Right hindlimb (tissue), 1 donor: ENCODE measurements at regions not wholly inside any gene's neighbourhood (a gene's known extent, or its start where the extent isn't known, plus 50 kb on each side); places are given as distances from the start of the nearest gene placed in this dataset.
A peak's percentile ranks its signal among the peaks of the same experiment; 100 is the strongest.

Experiments used
- DNase-seq: peaks from one replicate; pipeline ENCODE4 v3.0.0-alpha.2; 2018

DNA sequence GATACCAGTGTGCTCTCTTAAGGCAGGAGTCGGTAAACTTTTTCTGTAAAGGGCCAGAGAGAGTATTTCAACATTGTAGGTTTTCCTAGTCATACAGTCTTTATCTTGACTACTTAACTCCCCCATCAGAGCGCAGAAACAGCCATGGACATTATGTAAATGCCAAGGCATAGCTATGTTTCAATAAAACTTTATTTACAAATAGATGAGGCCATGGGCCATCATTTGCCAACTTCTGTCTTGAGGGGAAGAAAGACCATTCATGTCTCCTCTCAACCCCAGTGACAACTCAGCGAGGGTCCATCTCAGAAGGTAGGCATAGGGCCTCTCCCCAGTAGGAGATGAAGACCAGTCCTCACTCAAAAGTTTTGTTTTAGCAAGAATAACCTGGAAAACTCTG is 301.3 kb downstream of the FBXW7 start:
- no peak for DNase-seq

GRCh38 chr4:152232271-152232670 is 303.6 kb downstream of the FBXW7 start:
- no peak for DNase-seq

- DNase-seq, result no peak
Measured at GRCh38 chr4:152229782-152230289, 306.1 kb downstream of the FBXW7 start.

GRCh38 chr4:152225680-152226079 is 310.2 kb downstream of the FBXW7 start:
- no peak for DNase-seq

DNA sequence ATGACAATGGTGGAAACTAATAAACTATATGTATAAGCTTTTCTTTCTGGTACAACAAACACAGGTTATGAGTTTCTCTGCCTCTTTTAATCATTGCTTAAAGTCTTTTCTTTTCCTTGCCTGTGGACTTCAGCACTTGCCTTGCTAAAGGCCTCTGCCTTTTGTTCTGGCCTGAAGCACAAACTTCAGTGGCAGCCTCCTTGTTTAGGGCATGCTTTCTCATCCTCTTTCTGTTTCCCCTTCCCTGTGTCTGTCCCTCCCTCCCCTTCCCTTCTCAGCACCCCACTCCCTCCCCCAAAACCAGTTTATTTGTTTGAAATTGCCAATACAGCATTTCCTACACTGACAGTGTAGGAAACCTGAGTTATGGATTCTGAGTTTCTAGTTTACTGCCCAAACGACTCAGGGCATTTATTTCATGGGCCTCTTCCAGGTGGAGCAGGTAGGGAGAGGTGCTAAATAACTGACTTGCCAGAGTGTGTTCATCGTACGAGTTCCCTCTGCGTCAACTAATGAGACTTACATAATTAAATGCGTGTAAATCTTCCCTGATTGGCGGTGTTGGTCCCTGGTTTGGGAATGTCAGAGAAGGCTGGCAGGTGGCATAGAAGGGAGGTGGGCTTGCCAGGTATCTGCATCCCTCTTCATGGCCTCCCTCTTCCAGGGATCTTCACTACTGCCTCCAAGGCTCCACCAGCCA is 311.0 kb downstream of the FBXW7 start:
- DNase-seq, result no peak

DNA sequence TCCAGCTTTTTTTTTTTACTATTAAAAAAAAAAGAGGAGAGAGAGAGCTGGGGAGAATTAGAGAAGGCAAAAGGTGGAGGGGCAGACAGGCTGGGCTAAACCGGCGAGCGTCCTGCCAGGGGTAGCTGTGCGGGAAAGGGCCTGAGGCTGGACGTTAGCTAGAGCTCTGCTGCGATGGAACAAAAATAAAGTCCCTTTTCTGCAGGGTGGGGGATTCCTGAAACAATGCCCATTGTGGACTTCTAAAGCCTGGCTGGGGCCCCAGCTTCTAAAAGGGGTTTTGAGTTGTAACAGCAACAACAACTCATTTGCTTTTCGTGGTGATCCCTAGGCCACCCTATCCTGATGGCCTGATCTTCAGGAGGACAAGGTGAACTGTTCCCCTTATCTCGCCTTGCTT is 311.7 kb downstream of the FBXW7 start:
- DNase-seq, result no peak

GRCh38 chr4:152223600-152223999 is 312.3 kb downstream of the FBXW7 start:
- DNase-seq, result no peak

DNA sequence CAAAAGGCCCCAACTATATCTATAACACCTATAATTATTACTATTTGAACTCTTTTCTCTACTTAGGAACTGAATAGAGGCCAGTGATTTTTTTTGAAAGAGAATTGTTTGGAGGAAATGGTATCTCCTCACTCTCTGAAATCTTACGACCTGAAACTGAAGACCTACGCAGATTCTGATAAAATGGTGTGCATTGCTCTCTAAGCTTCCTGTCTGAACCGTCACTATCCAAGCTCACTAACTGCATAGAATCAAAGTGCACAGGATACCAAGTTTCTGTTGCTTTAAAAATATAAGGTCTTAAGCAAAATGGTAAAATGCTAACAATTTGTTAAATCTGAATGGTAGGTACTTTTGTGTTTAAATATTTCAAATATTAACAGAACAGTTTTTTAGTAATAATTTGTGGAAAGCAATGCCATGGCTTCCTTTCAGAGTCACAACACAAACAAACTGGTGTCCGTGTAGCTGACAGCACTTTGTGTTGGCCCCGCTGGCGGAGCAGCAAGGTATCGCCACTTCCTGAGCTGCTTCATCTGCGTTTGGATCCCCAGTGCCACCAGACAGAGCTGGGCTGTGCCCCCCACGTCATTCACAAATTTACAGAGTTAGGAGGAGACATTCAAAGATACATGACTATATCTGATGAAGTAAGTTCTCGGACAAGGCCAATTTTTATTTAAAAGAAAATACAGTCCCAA is 313.9 kb downstream of the FBXW7 start:
- no peak for DNase-seq

GRCh38 chr4:152220201-152220666 is 315.7 kb downstream of the FBXW7 start:
- peak; percentile 29 for DNase-seq

DNA sequence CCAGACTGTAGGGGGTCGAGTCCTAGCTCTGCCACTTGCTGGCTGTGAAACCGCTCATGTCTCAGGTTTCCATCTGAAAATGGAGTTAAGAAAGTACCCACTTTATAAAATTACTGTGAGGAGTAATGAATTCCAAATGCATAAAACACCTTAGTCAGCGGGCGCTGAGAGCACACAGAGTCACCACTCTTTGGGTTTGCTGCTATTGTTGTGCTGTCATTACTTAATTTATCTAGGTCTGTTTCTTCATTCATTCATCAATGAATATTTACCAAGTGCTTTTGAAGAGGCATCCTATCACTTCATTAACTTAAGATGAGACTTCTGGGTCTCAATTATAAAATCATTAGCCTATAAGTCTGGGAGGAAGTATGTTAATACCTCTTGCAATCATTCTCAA is 317.3 kb downstream of the FBXW7 start:
- no peak for DNase-seq

GRCh38 chr4:152217896-152218295 is 318.0 kb downstream of the FBXW7 start:
- no peak for DNase-seq

GRCh38 chr4:152211936-152212653 is 323.8 kb downstream of the FBXW7 start:
- no peak for DNase-seq

DNA sequence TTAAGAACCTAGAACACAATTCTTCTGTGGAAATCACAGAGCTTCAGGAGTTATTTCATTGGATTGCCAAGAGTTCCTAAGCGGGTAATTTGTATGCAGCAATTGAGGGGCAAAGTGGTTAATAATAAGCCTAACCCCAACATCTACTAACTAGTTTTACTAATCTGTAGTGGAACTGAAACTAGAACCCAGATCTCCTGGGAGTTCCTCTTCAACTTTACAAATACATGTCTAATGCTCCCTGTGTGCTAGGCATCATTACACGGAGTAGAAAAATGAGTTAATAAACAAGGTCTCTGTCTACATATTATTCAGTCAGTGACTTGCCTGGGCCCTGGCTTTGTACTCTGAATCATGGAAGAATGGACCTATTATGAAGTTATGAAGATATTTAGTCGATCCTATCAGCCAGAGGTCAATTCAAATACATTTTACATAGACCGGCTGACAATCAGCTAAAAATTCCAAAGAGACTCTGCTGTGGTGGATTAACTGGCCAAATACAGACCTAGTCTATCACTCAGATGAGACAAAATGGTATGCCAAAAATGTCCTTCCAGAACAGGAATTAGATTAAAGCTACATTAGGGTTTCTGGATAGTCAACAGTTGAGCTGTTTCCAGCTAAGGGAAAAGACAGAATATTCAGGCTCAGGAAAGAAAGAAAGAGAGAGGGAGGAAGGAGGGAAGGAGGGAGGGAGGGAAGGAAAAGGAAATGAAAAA is 326.0 kb downstream of the FBXW7 start:
- DNase-seq, result no peak

DNA sequence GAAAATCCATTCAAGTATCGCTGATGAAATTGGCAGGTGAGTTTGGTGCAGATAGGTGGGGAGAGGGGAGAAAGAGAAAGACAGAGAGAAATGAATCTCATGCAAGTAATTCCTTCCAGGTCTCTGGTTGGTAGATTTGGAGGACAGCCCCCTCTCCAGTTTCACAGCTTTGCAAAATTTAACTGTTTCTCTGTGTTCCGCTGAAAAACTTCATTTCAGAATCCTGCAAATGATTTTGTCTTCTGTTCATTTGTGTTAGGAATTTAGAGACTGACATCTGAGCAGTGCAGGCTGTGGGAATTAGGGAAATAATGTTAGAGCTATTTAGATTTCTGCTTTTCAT is 328.5 kb downstream of the FBXW7 start:
- DNase-seq, result no peak

GRCh38 chr4:152206646-152207377 is 329.1 kb downstream of the FBXW7 start:
- no peak for DNase-seq

DNA sequence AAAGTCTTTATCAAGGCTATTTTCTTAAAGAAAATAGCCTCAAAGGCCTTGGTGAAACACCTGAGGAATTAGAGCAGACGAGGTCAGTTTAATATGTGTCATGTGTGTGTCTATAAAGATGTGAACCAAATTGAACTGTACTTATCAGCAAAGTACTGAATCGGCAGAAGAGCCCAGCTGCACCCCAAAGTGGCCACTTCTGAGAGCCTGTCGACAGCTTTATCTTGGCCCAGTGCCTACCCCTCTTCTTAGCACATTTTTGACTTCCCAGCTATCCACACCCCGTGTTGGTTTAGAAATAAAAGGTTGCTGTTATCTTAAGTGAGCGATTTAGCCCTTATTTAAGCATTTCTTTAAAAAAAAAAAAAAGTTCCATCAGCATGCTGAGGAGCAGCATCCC is 329.7 kb downstream of the FBXW7 start:
- no peak for DNase-seq

DNA sequence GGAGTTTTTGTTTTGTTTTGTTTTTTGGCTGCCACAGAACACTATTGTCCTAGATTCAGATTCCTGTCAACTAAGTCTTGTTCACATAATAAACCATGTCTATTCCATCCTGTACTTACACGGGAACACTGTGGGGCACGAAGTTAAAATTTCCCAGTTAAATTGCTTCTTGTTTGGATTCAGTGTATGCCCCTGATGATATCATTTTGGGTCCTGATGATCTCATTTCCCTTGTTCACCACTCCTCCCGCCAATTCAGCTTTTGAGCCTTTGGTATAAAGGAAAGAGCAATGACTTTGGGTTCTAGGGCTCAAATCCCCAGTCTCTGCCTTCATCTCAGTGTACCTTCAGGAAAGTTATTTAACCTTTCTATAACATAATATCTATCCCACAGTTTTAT is 333.5 kb downstream of the FBXW7 start:
- DNase-seq, result no peak

DNA sequence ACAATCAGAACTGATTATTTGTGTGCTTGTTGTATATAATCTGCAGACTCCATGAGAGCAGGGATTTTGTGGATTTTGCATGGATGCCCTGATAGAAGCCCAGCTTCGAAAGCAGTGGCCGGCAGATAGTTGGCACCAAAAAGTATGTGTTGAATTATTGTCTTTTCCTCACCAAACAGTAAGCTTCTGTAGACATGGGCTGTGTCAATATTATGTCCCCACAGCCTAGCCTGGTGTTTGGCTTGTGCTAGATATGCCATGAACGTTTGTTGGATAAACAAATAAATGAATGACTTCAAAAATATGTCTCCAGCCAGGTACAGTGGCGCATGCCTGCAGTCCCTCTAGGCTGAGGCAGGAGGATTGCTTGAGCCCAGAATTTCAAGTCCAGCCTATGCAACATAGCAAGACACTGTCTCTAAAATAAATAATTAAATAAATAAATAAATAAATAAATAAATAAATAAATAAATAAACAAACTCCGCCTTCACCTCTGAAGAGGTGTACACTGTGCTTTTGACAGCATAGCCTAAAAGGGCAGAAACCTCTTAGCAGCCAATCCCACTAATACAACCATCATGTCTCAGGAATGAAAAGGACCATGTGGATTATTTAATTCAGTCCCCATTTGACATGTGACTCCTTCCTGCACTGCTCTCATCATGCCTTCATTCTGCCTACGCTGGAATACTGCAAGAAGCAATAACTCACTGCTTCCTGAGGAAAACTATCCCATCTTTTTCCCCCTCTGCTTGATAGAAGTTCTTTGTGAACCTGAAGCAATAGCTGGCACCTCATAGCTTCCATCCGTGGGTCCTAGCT is 335.2 kb downstream of the FBXW7 start:
- DNase-seq, result no peak

DNA sequence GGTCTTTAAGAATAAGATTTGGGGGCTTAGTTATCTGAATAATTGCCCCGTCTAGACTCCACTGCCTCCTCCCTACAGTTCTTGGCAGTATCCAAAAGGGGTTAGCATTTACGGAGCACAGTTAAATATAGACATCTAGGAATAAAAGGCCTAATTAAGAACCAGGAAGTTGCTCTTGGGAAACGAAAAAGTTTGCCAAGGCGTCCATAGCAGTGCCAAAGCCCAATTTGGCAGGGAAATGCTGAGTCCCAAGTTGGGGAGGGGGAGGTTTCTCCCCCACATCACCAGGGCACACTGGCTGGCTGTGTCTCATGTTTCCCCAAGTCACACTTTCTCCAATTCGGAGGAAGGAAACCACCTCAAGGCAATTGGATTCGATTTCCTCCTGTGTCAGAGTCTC is 338.7 kb downstream of the FBXW7 start:
- DNase-seq, result no peak

DNA sequence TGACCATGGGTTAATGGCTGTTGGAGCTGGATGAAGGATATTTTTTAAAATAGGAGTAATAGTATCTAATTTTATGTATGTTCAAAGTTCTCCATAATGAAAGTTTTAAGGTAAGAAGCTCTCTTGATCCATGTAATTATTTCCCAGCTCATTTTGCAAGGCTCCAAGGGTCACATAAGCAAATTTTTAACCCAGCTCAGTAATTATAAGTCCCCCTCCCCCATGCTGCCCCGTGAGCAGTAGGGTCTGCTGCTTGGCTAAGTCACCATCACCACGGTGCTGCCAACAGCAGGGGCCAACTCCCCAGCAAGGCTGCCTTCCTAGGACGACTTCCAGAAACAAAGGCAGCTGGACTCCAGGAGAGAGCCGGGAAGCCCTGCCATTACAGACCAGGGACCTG is 340.0 kb downstream of the FBXW7 start:
- DNase-seq, result no peak

DNA sequence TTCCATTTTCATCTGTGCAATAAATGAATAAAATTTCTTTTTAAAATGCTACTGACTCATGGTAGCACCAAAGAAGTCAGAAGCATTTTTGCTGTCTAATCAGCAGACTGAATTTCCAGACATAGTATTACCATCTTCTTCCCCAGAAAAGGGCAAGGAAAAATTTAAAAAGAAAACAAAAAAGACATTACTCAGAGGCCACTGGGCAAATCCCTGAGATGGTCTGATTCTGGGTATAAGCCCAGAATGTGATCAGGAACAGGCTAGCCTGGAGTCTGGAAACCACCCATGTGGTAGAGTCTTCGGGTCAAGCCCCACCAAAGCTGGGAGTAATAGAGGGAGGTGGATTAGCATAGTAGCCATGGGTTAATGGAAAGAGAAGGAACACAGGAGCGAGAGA is 342.8 kb downstream of the FBXW7 start:
- DNase-seq, result no peak

- DNase-seq, result no peak
Measured at GRCh38 chr4:152190907-152191306, 345.0 kb downstream of the FBXW7 start.
